ENCODE measurements at regions not wholly inside any gene's neighbourhood (a gene's known extent, or its start where the extent isn't known, plus 50 kb on each side); places are given as distances from the start of the nearest gene placed in this dataset.

- no peak for TF ChIP-seq CTCF (IDR thresholded peaks at IDR 0.05)
- TF ChIP-seq POLR2A (IDR thresholded peaks at IDR 0.05): no peak
These were observed 132.3 kb downstream of the PXDC1 start for GRCh38 chr6:3619201-3619600.
